ENCODE measurements at regions not wholly inside any gene's neighbourhood (a gene's known extent, or its start where the extent isn't known, plus 50 kb on each side); places are given as distances from the start of the nearest gene placed in this dataset.

DNA sequence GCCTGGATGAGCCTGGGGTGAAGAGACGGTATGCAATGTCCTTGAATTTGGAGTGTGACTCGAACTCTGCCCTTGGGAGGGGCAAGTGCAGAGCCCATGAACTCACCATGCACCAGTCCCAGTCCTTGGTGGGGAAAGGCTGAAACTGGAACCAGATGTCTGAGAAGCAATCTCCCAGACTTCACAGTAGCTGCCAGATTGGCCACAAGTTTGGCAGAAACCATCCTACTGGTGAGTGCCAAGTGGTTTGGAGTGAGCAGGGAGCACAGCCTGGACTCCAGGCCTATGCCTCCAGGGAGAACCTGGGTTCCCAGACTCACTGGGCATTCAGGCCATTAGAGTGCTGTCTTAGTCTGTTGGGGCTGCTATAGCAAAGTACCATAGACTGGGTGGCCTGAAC lies 99.6 kb upstream of the LYZL1 start:
- TF ChIP-seq, protein P1, sequence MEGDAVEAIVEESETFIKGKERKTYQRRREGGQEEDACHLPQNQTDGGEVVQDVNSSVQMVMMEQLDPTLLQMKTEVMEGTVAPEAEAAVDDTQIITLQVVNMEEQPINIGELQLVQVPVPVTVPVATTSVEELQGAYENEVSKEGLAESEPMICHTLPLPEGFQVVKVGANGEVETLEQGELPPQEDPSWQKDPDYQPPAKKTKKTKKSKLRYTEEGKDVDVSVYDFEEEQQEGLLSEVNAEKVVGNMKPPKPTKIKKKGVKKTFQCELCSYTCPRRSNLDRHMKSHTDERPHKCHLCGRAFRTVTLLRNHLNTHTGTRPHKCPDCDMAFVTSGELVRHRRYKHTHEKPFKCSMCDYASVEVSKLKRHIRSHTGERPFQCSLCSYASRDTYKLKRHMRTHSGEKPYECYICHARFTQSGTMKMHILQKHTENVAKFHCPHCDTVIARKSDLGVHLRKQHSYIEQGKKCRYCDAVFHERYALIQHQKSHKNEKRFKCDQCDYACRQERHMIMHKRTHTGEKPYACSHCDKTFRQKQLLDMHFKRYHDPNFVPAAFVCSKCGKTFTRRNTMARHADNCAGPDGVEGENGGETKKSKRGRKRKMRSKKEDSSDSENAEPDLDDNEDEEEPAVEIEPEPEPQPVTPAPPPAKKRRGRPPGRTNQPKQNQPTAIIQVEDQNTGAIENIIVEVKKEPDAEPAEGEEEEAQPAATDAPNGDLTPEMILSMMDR (IDR thresholded peaks at IDR 0.05; ENCODE audit: low read depth, low read length, poor library complexity, severe bottlenecking): no peak
- TF ChIP-seq EZH2phosphoT487 (IDR thresholded peaks at IDR 0.05; ENCODE audit: borderline replicate concordance, low read length): no peak

Data from DOHH2 (cell line).